A549 (cell line): ENCODE measurements at regions not wholly inside any gene's neighbourhood (a gene's known extent, or its start where the extent isn't known, plus 50 kb on each side); places are given as distances from the start of the nearest gene placed in this dataset.

Source experiments
- CEBPB ChIP-seq, 2 experiments: fragments of >200 bp in 1 of 2; sonication (Bioruptor Twin) in 1 of 2; formaldehyde crosslinking in 1 of 2; IDR thresholded peaks; 2 replicates each; pipeline ENCODE4 v1.6.1; 2012 to 2016
- EHMT2 ChIP-seq: fragments of 200-600 bp; sonication (generic); IDR thresholded peaks from 2 replicates; pipeline ENCODE4 v1.6.1; 2016; ENCODE audit warnings: antibody characterized with exemption, low read depth, mild to moderate bottlenecking, moderate library complexity
- EP300 ChIP-seq, 2 experiments: fragments of >200 bp; sonication (Bioruptor Twin); formaldehyde crosslinking; IDR thresholded peaks; 2 replicates in 1 of 2; 3 replicates in 1 of 2; pipeline ENCODE4 v1.6.1; 2016 to 2017
- TF ChIP-seq, protein P1 (sequence below): fragments of >200 bp; sonication (Bioruptor Twin); formaldehyde crosslinking; IDR thresholded peaks from 3 replicates; pipeline ENCODE4 v1.5.1; 2016
- TF ChIP-seq, protein P2 (sequence below): fragments of 150-350 bp; IDR thresholded peaks from 2 replicates; pipeline ENCODE4 v1.6.1; 2014; ENCODE audit warnings: low read depth, mild to moderate bottlenecking, low read length

DNA sequence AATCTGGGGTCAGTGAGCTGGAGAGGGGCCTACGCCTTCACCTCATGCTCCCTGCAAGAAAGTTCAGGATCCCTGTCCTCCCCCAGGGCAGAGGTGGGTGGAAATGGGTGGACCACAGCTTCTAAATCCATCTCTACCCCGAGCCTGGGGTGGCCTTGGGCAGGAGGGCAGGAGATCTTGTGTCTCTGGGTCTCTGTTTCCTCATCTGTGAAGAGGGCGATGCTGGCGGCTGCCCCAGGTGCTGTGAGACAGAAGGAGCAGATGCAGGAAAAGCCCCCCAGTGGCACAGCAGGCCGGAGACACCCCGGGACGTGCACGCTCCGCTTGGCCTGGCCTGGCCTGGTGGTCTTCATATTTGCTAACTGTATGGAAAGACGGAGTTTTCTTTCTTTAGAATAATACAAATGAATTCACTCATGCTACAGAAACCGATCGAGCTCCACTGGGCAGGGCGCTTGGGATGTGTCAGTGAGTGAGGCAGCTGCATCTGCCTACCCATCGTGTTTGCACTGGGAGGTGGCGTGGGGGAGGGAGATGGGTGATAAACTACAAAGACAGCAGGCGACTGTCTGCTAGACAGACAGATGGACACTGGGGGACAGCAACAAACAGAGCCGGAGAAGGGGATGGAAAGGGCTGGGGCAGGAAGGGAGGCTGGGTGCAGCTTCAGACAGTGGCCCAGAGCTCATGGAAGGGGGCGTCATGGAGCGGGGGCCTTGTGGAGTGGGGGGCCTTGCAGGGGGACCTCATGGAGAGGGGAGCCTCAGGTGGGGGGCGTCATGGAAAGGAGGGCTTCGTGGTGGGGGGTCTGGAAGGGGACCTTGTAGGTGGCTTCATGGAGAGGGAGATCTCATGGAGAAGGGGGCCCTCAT, 136.2 kb downstream of the CPZ start:
- TF ChIP-seq, protein P1, sequence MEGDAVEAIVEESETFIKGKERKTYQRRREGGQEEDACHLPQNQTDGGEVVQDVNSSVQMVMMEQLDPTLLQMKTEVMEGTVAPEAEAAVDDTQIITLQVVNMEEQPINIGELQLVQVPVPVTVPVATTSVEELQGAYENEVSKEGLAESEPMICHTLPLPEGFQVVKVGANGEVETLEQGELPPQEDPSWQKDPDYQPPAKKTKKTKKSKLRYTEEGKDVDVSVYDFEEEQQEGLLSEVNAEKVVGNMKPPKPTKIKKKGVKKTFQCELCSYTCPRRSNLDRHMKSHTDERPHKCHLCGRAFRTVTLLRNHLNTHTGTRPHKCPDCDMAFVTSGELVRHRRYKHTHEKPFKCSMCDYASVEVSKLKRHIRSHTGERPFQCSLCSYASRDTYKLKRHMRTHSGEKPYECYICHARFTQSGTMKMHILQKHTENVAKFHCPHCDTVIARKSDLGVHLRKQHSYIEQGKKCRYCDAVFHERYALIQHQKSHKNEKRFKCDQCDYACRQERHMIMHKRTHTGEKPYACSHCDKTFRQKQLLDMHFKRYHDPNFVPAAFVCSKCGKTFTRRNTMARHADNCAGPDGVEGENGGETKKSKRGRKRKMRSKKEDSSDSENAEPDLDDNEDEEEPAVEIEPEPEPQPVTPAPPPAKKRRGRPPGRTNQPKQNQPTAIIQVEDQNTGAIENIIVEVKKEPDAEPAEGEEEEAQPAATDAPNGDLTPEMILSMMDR, result no peak
- TF ChIP-seq CEBPB (IDR thresholded peaks at IDR 0.05), result no peak
- TF ChIP-seq EHMT2, result no peak
- no peak for TF ChIP-seq EP300 (IDR thresholded peaks at IDR 0.05)
- TF ChIP-seq, protein P2, sequence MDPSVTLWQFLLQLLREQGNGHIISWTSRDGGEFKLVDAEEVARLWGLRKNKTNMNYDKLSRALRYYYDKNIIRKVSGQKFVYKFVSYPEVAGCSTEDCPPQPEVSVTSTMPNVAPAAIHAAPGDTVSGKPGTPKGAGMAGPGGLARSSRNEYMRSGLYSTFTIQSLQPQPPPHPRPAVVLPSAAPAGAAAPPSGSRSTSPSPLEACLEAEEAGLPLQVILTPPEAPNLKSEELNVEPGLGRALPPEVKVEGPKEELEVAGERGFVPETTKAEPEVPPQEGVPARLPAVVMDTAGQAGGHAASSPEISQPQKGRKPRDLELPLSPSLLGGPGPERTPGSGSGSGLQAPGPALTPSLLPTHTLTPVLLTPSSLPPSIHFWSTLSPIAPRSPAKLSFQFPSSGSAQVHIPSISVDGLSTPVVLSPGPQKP, result no peak
